Lower lobe of right lung (tissue), 2 donors: ENCODE measurements at regions not wholly inside any gene's neighbourhood (a gene's known extent, or its start where the extent isn't known, plus 50 kb on each side); places are given as distances from the start of the nearest gene placed in this dataset.

ENCODE experiments used
- ATAC-seq, 2 donors: fragments of 200-7000 bp; cut with Tn5 transposase; one replicate each; pipeline ENCODE4 v1.9.1; 2020 to 2022; ENCODE audit warnings: mild to moderate bottlenecking in 2 of 2, moderate library complexity in 2 of 2
- DNase-seq: peaks from one replicate; pipeline ENCODE4 v3.0.0-alpha.2; 2020
- H3K27ac ChIP-seq: fragments of 200-600 bp; one replicate; pipeline ENCODE4 v1.8.0; 2022
- H3K27me3 ChIP-seq: fragments of 200-600 bp; one replicate; pipeline ENCODE4 v1.8.0; 2022; ENCODE audit warnings: low read depth
- H3K36me3 ChIP-seq: fragments of 200-600 bp; one replicate; pipeline ENCODE4 v1.8.0; 2022; ENCODE audit warnings: mild to moderate bottlenecking
- H3K4me1 ChIP-seq: fragments of 200-600 bp; one replicate; pipeline ENCODE4 v1.8.0; 2022
- H3K4me3 ChIP-seq: fragments of 200-600 bp; one replicate; pipeline ENCODE4 v1.8.0; 2022; ENCODE audit warnings: mild to moderate bottlenecking
- H3K9me3 ChIP-seq: fragments of 200-600 bp; one replicate; pipeline ENCODE4 v1.8.0; 2022
- CTCF ChIP-seq: fragments of 200-600 bp; IDR thresholded peaks from one replicate; pipeline ENCODE4 v1.8.0; 2022; ENCODE audit warnings: antibody characterized with exemption, mild to moderate bottlenecking
- intact Hi-C: fragments of 100-400 bp; cut with DNase I; formaldehyde crosslinking; loops from one replicate; pipeline ENCODE4 v1.11.0; 2022
- donor health status: DM: no; HTN: yes; CAD: no; lungs with severe emphysema.

- H3K9me3 ChIP-seq: no peaks in the 10 kb centered on the region
- H3K4me1 ChIP-seq: no peaks in the 10 kb centered on the region
- TF ChIP-seq CTCF: no peak
- intact Hi-C loops: no loop called here
- no peak overlapping the region for H3K27ac ChIP-seq
- H3K36me3 ChIP-seq: no peaks in the 10 kb centered on the region
- no peak overlapping the region for H3K4me3 ChIP-seq
- H3K27me3 ChIP-seq: no peaks in the 10 kb centered on the region
- ATAC-seq (no peak), DNase-seq (no peak)
Observed at GRCh38 chr4:170306208-170306607, 216.5 kb upstream of the AADAT start.

- Histone ChIP-seq H3K4me3 (no peak overlapping the region), H3K27me3 (no peaks in the 10 kb centered on the region), H3K36me3 (no peaks in the 10 kb centered on the region), H3K9me3 (no peaks in the 10 kb centered on the region), H3K27ac (no peak overlapping the region), H3K4me1 (no peaks in the 10 kb centered on the region)
- intact Hi-C loops: no loop called here
- no peak for ATAC-seq
- no peak for DNase-seq
- TF ChIP-seq CTCF: no peak
Observed at GRCh38 chr4:170305627-170306026, 215.9 kb upstream of the AADAT start.

- intact Hi-C loops: no loop called here
- DNase-seq: no peak
- Histone ChIP-seq H3K27ac (no peak overlapping the region), H3K4me3 (no peak overlapping the region), H3K36me3 (no peaks in the 10 kb centered on the region), H3K4me1 (no peaks in the 10 kb centered on the region), H3K27me3 (no peaks in the 10 kb centered on the region), H3K9me3 (no peaks in the 10 kb centered on the region)
- no peak for ATAC-seq
- no peak for TF ChIP-seq CTCF
Observed at GRCh38 chr4:170281027-170281426, 191.3 kb upstream of the AADAT start.

GRCh38 chr4:170278460-170278859 is 188.7 kb upstream of the AADAT start:
- TF ChIP-seq CTCF: no peak
- H3K9me3 ChIP-seq: no peaks in the 10 kb centered on the region
- H3K27ac ChIP-seq: no peak overlapping the region
- ATAC-seq (no peak), DNase-seq (no peak)
- no peaks in the 10 kb centered on the region for H3K36me3 ChIP-seq
- no peak overlapping the region for H3K4me3 ChIP-seq
- no peaks in the 10 kb centered on the region for H3K27me3 ChIP-seq
- no peaks in the 10 kb centered on the region for H3K4me1 ChIP-seq
- intact Hi-C loops: no loop called here

- TF ChIP-seq CTCF: no peak
- no peaks in the 10 kb centered on the region for H3K9me3 ChIP-seq
- intact Hi-C loops: no loop called here
- H3K27me3 ChIP-seq: no peaks in the 10 kb centered on the region
- no peak overlapping the region for H3K4me3 ChIP-seq
- H3K4me1 ChIP-seq: no peaks in the 10 kb centered on the region
- DNase-seq (no peak), ATAC-seq (no peak)
- no peaks in the 10 kb centered on the region for H3K36me3 ChIP-seq
- H3K27ac ChIP-seq: no peak overlapping the region
Observed at GRCh38 chr4:170274616-170275015, 184.9 kb upstream of the AADAT start.

GRCh38 chr4:170272959-170273358 is 183.2 kb upstream of the AADAT start:
- no peaks in the 10 kb centered on the region for H3K36me3 ChIP-seq
- DNase-seq (no peak), ATAC-seq (no peak)
- TF ChIP-seq CTCF: no peak
- no peaks in the 10 kb centered on the region for H3K9me3 ChIP-seq
- no peaks in the 10 kb centered on the region for H3K4me1 ChIP-seq
- no peaks in the 10 kb centered on the region for H3K27me3 ChIP-seq
- no peak overlapping the region for H3K27ac ChIP-seq
- no peak overlapping the region for H3K4me3 ChIP-seq
- intact Hi-C loops: no loop called here
